ENCODE measurements at regions not wholly inside any gene's neighbourhood (a gene's known extent, or its start where the extent isn't known, plus 50 kb on each side); places are given as distances from the start of the nearest gene placed in this dataset.
A peak's percentile ranks its signal among the peaks of the same experiment; 100 is the strongest.

GRCh38 chr7:17680943-17681351 lies 259.3 kb downstream of the SNX13 start:
- H3K9me3 ChIP-seq = no peaks in the 10 kb centered on the region
- no peak overlapping the region for H3K4me3 ChIP-seq
- H3K27ac ChIP-seq = no peak overlapping the region
- H3K36me3 ChIP-seq = no peaks in the 10 kb centered on the region
- no peaks in the 10 kb centered on the region for H3K27me3 ChIP-seq
- DNase-seq = no peak
- no peak for TF ChIP-seq POLR2A (IDR thresholded peaks at IDR 0.05)
- TF ChIP-seq CTCF (IDR thresholded peaks at IDR 0.05) = peak; percentile 17 to 64 (median 55)
- peaks cover 0 to 4% (median 0%) of the 10 kb centered on the region in 4 donors for H3K4me1 ChIP-seq

- H3K36me3 ChIP-seq = no peaks in the 10 kb centered on the region
- no peaks in the 10 kb centered on the region for H3K9me3 ChIP-seq
- H3K4me1 ChIP-seq = peaks cover 0 to 4% (median 0%) of the 10 kb centered on the region in 4 donors
- TF ChIP-seq CTCF (IDR thresholded peaks at IDR 0.05) (no peak), POLR2A (IDR thresholded peaks at IDR 0.05) (no peak)
- H3K4me3 ChIP-seq = no peak overlapping the region
- H3K27me3 ChIP-seq = no peaks in the 10 kb centered on the region
- no peak for DNase-seq
- no peak overlapping the region for H3K27ac ChIP-seq
Observed at GRCh38 chr7:17681965-17682364, 258.3 kb downstream of the SNX13 start.

- Histone ChIP-seq H3K27me3 (no peaks in the 10 kb centered on the region), H3K36me3 (no peaks in the 10 kb centered on the region), H3K4me1 (peaks cover 0 to 4% (median 0%) of the 10 kb centered on the region in 4 donors), H3K9me3 (no peaks in the 10 kb centered on the region), H3K4me3 (no peak overlapping the region), H3K27ac (no peak overlapping the region)
- TF ChIP-seq POLR2A (IDR thresholded peaks at IDR 0.05) (no peak), CTCF (IDR thresholded peaks at IDR 0.05) (no peak)
- DNase-seq = no peak
Observed at GRCh38 chr7:17682586-17682985, 257.7 kb downstream of the SNX13 start.

GRCh38 chr7:17685141-17685540 lies 255.2 kb downstream of the SNX13 start:
- TF ChIP-seq POLR2A (IDR thresholded peaks at IDR 0.05) = no peak
- no peak for TF ChIP-seq CTCF (IDR thresholded peaks at IDR 0.05)
- H3K4me3 ChIP-seq = no peak overlapping the region
- H3K4me1 ChIP-seq = no peaks in the 10 kb centered on the region
- H3K27me3 ChIP-seq = no peaks in the 10 kb centered on the region
- H3K9me3 ChIP-seq = no peaks in the 10 kb centered on the region
- DNase-seq = no peak
- H3K36me3 ChIP-seq = no peaks in the 10 kb centered on the region
- H3K27ac ChIP-seq = no peak overlapping the region

GRCh38 chr7:17687361-17687760 lies 252.9 kb downstream of the SNX13 start:
- no peak for DNase-seq
- Histone ChIP-seq H3K27ac (no peak overlapping the region), H3K4me1 (no peaks in the 10 kb centered on the region), H3K27me3 (no peaks in the 10 kb centered on the region), H3K36me3 (no peaks in the 10 kb centered on the region), H3K9me3 (no peaks in the 10 kb centered on the region), H3K4me3 (no peak overlapping the region)
- TF ChIP-seq CTCF (IDR thresholded peaks at IDR 0.05) (no peak), POLR2A (IDR thresholded peaks at IDR 0.05) (no peak)

GRCh38 chr7:17689361-17689902 lies 250.9 kb downstream of the SNX13 start:
- Histone ChIP-seq H3K27ac (no peak overlapping the region), H3K36me3 (no peaks in the 10 kb centered on the region), H3K9me3 (no peaks in the 10 kb centered on the region), H3K27me3 (no peaks in the 10 kb centered on the region), H3K4me3 (no peak overlapping the region), H3K4me1 (no peaks in the 10 kb centered on the region)
- no peak for DNase-seq
- TF ChIP-seq POLR2A (IDR thresholded peaks at IDR 0.05) (no peak), CTCF (IDR thresholded peaks at IDR 0.05) (no peak)
